GM18517 (cell line): ENCODE measurements at regions not wholly inside any gene's neighbourhood (a gene's known extent, or its start where the extent isn't known, plus 50 kb on each side); places are given as distances from the start of the nearest gene placed in this dataset.
A peak's percentile ranks its signal among the peaks of the same experiment; 100 is the strongest.
"Not testable (repeated sequence)": the region's sequence is repeated elsewhere in the genome, so short reads cannot be mapped to it uniquely, and the experiment has no call there.

Experiments used
- ATAC-seq: cut with Tn5 transposase; IDR thresholded peaks from one replicate; pipeline ENCODE4 v1.9.1; 2021; ENCODE audit warnings: mild to moderate bottlenecking, moderate library complexity; ENCODE audit not compliant: unreplicated experiment

- no peak for ATAC-seq
Measured at GRCh38 chr10:63901881-63902280, 380.7 kb downstream of the REEP3 start.

- no peak for ATAC-seq
Measured at GRCh38 chr10:63910806-63911205, 389.6 kb downstream of the REEP3 start.

DNA sequence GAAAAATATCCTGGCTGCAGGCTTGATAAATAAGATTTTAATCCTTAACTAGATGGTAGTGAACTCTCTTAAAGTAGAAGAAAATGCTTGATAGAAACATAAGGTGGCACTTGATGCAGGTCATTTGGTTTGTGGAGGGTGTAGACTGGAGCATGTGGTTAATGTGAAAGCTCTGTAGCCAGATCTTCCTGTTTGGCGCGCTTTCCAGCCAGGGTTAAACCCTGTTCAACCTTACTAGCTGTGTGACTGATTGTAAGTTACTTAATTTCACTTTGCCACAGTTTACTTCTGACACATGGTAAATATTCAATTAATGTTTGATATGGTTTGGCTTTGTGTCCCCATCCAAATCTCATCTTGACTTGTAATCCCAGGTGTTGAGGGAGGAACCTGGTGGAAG lies 394.0 kb downstream of the REEP3 start:
- ATAC-seq: no peak

GRCh38 chr10:63917363-63917762 lies 396.2 kb downstream of the REEP3 start:
- no peak for ATAC-seq

DNA sequence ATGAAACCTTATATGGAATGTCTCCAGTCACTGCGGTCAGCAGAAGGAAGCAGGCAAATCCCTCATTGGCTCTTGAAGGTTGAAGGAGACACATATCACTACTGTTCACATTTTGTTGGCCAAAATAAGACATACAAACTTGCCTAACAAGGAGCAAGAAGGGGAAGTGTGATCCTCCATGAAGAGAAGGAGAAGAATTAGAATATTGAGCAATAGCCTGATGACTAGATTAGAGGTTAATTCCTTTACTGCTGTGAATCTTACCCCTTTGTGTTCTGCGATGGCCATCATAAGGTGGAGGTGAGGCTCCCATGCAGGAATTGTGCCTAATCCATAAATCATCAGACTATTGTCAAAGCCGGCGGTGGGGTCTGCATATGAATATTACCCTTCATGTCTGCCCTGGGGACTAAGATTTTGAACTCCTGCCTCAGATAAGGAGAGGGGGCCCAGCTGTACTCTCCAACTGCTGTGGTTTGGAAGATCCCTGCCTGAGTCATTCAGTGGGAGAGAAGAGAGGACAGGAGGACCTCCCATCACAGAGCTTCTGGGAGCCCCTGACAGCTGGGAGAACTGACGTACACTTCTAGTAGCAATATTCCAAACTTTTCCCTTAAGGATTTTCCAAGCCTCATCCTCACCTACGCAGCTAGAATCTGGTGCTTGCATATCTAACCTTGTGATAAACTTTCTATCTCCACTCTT lies 398.5 kb downstream of the REEP3 start:
- no peak for ATAC-seq

- no peak for ATAC-seq
Measured at GRCh38 chr10:63920926-63921325, 399.7 kb downstream of the REEP3 start.

DNA sequence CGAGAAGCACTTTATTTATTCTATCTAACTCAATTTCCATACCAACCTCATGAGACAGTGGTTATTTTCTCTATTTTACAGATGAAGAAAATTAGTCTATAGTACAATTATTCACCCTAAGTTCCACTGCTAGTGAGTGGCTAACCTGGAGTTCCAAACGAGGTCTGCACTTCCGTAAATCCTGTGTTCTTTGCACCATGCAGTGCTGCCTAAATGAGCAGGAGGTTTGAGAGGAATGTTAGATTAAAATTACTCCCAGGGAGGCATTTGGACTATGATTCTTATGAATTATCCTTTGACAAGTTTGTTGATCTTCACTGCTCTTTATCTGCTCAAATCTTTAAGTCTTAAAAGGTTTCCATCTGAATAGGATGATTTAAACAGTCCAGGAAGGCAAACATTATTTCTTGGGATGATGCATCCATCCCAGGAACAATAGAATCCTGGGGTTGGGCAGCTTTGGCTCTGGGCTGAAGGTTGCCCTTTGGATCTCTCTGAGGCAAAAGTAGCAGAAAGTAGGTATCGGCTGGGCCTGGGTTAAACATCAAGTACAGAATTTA lies 400.8 kb downstream of the REEP3 start:
- ATAC-seq: no peak

- ATAC-seq: no peak
Measured at GRCh38 chr10:63922468-63923284, 401.5 kb downstream of the REEP3 start.

GRCh38 chr10:63929831-63930467 lies 408.7 kb downstream of the REEP3 start:
- ATAC-seq: no peak

GRCh38 chr10:63930584-63930983 lies 409.4 kb downstream of the REEP3 start:
- no peak for ATAC-seq

DNA sequence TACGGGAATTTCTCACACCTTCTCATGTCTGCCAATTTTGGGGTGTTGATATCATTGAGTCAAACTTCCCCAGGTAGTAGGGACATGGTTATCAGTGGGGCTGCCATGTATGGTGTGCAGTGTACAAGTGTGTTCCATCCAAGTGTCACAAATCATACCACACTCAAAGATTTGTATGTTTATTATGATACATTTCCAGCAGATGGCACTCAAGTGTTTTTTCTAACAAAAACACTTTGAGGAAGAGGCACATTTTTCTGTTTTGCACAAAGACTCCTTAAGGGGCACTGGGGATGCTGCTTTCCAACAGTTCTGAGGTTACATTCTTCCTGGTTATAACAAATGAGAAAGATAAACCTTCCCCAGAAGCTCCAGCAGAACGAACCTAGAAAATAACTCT lies 414.5 kb downstream of the REEP3 start:
- no peak for ATAC-seq

GRCh38 chr10:63940277-63940922 lies 419.2 kb downstream of the REEP3 start:
- no peak for ATAC-seq

DNA sequence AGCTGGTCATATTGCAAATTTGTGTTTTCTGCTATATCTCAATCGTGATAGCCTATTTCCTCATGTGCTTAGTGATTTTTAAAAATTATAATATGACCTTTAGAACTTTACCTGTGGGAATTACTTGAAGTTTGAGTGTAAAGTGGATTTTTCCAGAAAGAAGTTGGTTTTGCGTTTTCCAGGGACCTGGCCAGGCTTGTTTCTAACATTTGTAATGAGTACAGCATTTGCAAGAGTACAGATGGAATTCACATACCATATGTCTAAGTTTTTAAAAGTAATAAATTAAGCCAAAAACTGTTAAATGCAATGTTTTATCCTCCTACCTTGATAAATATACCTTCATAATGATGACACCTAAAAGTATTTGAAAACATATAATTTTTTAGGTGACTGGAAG lies 443.2 kb downstream of the REEP3 start:
- ATAC-seq: no peak

GRCh38 chr10:63965846-63966245 lies 444.6 kb downstream of the REEP3 start:
- no peak for ATAC-seq

GRCh38 chr10:63972949-63973827 lies 452.0 kb downstream of the REEP3 start:
- ATAC-seq: no peak

- peak; percentile 96 for ATAC-seq
Measured at GRCh38 chr10:63976538-63976937, 455.3 kb downstream of the REEP3 start.

DNA sequence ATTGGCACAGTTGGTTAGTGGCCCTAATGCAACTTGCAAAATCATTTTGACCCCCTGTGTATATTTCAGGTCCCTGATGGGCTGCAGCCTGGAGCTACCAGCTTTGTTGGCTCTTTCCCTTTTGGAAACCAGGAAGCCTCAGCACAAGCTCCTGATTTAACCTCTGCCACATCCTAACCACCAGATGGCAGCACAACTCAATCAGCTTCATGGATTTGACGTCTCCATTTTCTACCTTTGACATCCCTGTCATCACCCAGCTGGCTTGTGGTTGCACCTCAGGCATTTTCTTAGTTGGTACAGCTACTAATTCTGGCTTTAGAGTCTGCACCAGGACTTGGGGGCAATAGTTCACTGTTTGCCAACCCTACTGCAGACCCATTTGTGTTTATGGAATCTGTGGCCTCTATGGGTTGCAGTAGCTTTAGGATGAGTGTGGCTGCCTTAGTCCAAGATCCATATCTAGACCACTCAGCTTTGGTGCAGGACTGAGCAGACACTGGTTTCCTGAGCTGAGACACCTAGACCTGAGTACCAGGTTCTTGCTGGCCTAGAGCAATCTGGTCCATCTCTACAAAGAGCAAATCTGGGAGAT lies 456.2 kb downstream of the REEP3 start:
- ATAC-seq: peak; percentile 67

DNA sequence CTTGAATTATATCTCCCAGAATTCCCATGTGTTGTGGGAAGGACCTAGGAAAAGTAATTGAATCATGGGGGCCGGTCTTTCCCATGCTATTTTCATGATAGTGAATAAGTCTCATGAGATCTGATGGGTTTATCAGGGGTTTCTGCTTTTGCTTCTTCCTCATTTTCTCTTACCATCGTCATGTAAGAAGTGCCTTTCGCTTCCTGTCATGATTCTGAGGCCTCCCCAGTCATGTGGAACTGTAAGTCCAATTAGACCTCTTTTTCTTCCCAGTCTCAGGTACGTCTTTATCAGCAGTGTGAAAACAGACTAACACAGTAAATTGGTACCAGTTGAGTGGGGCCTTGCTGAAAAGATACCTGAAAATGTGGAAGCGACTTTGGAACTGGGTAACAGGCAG lies 459.7 kb downstream of the REEP3 start:
- ATAC-seq: not testable (repeated sequence)

DNA sequence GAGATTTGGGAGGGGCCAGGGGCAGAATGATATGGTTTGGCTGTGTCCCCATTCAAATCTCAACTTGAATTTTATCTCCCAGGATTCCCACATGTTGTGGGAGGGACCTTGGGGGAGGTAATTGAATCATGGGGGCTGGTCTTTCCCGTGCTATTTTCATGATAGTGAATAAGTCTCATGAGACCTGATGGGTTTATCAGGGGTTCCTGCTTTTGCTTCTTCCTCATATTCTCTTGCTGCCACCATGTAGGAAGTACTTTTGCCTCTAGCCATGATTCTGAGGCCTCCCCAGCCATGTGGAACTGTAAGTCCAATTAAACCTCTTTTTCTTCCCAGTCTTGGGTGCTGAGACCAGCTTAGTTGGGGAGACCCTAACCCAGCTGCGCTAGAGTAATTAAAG lies 462.9 kb downstream of the REEP3 start:
- ATAC-seq: not testable (repeated sequence)

DNA sequence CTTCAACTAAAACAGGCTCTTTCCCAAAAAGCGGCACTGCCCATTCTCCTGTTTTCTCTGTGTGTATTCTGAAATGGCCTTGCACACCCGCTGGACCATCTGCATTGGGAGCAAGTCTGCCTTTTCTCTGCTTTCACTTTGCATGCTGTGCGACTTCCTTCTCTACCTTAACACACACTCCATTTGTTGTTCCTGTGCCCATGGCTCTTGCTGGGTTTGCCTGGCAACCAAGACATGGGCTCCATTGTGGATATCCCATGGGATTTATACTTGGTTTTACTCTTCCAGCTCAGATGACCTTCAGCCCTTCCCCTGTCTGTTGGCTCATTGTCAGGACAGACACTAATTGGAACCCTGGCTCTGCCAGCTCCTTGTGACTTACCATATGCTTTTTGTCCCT lies 465.3 kb downstream of the REEP3 start:
- ATAC-seq: no peak
